ENCODE measurements at regions not wholly inside any gene's neighbourhood (a gene's known extent, or its start where the extent isn't known, plus 50 kb on each side); places are given as distances from the start of the nearest gene placed in this dataset.
"Not testable (repeated sequence)": the region's sequence is repeated elsewhere in the genome, so short reads cannot be mapped to it uniquely, and the experiment has no call there.

DNA sequence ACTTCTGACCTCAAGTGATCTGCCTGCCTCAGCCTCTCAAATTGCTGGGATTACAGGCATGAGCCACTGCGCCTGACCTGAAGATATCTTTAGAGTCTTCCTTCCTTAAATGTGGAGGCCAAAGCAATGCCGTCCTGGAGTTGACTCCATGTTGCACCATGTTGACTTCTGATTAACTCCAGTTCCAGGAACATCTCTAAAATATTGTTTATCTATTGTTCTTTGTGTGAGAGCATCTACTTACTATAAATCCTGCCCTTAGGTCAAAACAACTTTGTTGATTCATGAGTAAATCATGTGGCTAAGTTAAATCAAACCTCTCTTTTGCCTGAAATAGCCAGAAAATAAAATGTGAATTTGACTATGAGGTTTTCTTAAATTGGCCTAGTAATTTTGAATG lies 56.6 kb upstream of the CAPRIN1 start:
- Histone ChIP-seq H3K9ac (replicated peaks; ENCODE audit: extremely low read depth, insufficient read depth, low read length) (no peak overlapping the region), H2AFZ (ENCODE audit: low read depth, low read length) (no peak overlapping the region), H3K4me3 (replicated peaks in 1 of 3; ENCODE audit: insufficient read depth in 1 of 3, low read depth in 1 of 3, low read length in 3 of 3) (no peak overlapping the region), H3K4me1 (ENCODE audit: control insufficient read depth, extremely low read depth, insufficient read depth, low read length) (no peaks in the 10 kb centered on the region), H4K20me1 (replicated peaks; ENCODE audit: control insufficient read depth, extremely low read depth, insufficient read depth, low read length) (no peaks in the 10 kb centered on the region), H3K27ac (ENCODE audit: insufficient read depth, low read depth, low read length) (no peak overlapping the region), H3K36me3 (ENCODE audit: control insufficient read depth in 2 of 2, extremely low read depth in 1 of 2, insufficient read depth in 2 of 2, low read length in 2 of 2) (no peaks in the 10 kb centered on the region), H3K4me2 (ENCODE audit: insufficient read depth, low read length) (no peak overlapping the region), H3K9me3 (replicated peaks; ENCODE audit: control insufficient read depth, insufficient read depth, low read length) (no peaks in the 10 kb centered on the region), H3K9me1 (replicated peaks; ENCODE audit: control insufficient read depth, extremely low read depth, insufficient read depth, low read length) (no peaks in the 10 kb centered on the region), H3K27me3 (ENCODE audit: control insufficient read depth in 2 of 2, insufficient read depth in 2 of 2, low read length in 2 of 2) (peaks cover 17 to 20% of the 10 kb centered on the region in 2 experiments), H3K79me2 (ENCODE audit: control insufficient read depth, insufficient read depth, low read length) (no peaks in the 10 kb centered on the region)
- no peak for FAIRE-seq
- TF ChIP-seq POLR2AphosphoS5 (IDR thresholded peaks at IDR 0.05; ENCODE audit: insufficient read depth, low read depth, low read length) (no peak), GATA2 (IDR thresholded peaks at IDR 0.05; ENCODE audit: insufficient read depth, insufficient read length, low read depth, low read length) (no peak), MYC (IDR thresholded peaks at IDR 0.05; ENCODE audit: low read depth, low read length) (no peak), FOS (IDR thresholded peaks at IDR 0.05; ENCODE audit: borderline replicate concordance, insufficient read depth, low read length) (no peak), EZH2 (IDR thresholded peaks at IDR 0.05; ENCODE audit: borderline replicate concordance, low read depth, low read length, severe bottlenecking) (no peak), POLR2A (IDR thresholded peaks at IDR 0.05; ENCODE audit: low read depth, low read length) (no peak), JUN (IDR thresholded peaks at IDR 0.05; ENCODE audit: borderline replicate concordance, insufficient read depth, insufficient read length, low read depth) (no peak)
- TF ChIP-seq, protein P1, sequence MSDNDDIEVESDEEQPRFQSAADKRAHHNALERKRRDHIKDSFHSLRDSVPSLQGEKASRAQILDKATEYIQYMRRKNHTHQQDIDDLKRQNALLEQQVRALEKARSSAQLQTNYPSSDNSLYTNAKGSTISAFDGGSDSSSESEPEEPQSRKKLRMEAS (IDR thresholded peaks at IDR 0.05; ENCODE audit: insufficient read depth, insufficient read length): no peak
- TF ChIP-seq, protein P2, sequence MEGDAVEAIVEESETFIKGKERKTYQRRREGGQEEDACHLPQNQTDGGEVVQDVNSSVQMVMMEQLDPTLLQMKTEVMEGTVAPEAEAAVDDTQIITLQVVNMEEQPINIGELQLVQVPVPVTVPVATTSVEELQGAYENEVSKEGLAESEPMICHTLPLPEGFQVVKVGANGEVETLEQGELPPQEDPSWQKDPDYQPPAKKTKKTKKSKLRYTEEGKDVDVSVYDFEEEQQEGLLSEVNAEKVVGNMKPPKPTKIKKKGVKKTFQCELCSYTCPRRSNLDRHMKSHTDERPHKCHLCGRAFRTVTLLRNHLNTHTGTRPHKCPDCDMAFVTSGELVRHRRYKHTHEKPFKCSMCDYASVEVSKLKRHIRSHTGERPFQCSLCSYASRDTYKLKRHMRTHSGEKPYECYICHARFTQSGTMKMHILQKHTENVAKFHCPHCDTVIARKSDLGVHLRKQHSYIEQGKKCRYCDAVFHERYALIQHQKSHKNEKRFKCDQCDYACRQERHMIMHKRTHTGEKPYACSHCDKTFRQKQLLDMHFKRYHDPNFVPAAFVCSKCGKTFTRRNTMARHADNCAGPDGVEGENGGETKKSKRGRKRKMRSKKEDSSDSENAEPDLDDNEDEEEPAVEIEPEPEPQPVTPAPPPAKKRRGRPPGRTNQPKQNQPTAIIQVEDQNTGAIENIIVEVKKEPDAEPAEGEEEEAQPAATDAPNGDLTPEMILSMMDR (IDR thresholded peaks at IDR 0.05; ENCODE audit: extremely low read depth in 1 of 2, insufficient read depth in 1 of 2, low read depth in 1 of 2, low read length in 2 of 2): no peak
- CTCF ChIA-PET: interaction anchor here (0.9 to 1.0 kb wide), 2 partner anchors 69 to 187 kb away, joined by 3 read pairs; no protein-coding TSS in a partner anchor
- intact Hi-C loops (cut with micrococcal nuclease): no loop called here
- DNase-seq (ENCODE audit: low read depth, low spot score): no peak
- POLR2A ChIA-PET: no interaction called here
- dilution Hi-C loops (cut with MboI; ENCODE audit: extremely low pct_ligation_motif_present, low sequenced_read_pairs): no loop called here
- no TSS peak for BruUV-seq (replicated peaks)

DNA sequence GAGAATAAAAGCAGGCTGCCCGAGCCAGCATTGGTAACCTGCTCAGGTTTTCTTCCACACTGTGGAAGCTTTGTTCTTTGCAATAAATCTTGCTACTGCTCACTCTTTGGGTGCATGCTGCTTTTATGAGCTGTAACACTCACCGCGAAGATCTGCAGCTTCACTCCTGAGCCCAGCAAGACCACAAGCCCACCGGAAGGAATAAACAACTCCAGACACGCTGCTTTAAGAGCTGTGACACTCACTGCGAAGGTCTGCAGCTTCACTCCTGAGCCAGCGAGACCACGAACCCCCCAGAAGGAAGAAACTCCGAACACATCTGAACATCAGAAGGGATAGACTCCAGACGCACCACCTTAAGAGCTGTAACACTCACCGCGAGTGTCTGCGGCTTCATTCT lies 60.4 kb upstream of the CAPRIN1 start:
- H4K20me1 ChIP-seq (replicated peaks; ENCODE audit: control insufficient read depth, extremely low read depth, insufficient read depth, low read length); intact Hi-C loops (cut with micrococcal nuclease); DNase-seq (ENCODE audit: low read depth, low spot score); H3K4me2 ChIP-seq (ENCODE audit: insufficient read depth, low read length); H2AFZ ChIP-seq (ENCODE audit: low read depth, low read length); H3K36me3 ChIP-seq (ENCODE audit: control insufficient read depth in 2 of 2, extremely low read depth in 1 of 2, insufficient read depth in 2 of 2, low read length in 2 of 2); H3K9ac ChIP-seq (replicated peaks; ENCODE audit: extremely low read depth, insufficient read depth, low read length); BruUV-seq (replicated peaks); H3K9me3 ChIP-seq (replicated peaks; ENCODE audit: control insufficient read depth, insufficient read depth, low read length); dilution Hi-C loops (cut with MboI; ENCODE audit: extremely low pct_ligation_motif_present, low sequenced_read_pairs); H3K4me1 ChIP-seq (ENCODE audit: control insufficient read depth, extremely low read depth, insufficient read depth, low read length); H3K4me3 ChIP-seq (replicated peaks in 1 of 3; ENCODE audit: insufficient read depth in 1 of 3, low read depth in 1 of 3, low read length in 3 of 3); FAIRE-seq; POLR2A ChIA-PET; H3K9me1 ChIP-seq (replicated peaks; ENCODE audit: control insufficient read depth, extremely low read depth, insufficient read depth, low read length); H3K79me2 ChIP-seq (ENCODE audit: control insufficient read depth, insufficient read depth, low read length); H3K27ac ChIP-seq (ENCODE audit: insufficient read depth, low read depth, low read length); H3K27me3 ChIP-seq (ENCODE audit: control insufficient read depth in 2 of 2, insufficient read depth in 2 of 2, low read length in 2 of 2): not testable (repeated sequence)
- CTCF ChIA-PET: interaction anchor here (1.5 to 1.8 kb wide), 2 partner anchors 10 to 156 kb away, joined by 5 to 9 read pairs; no protein-coding TSS in a partner anchor

DNA sequence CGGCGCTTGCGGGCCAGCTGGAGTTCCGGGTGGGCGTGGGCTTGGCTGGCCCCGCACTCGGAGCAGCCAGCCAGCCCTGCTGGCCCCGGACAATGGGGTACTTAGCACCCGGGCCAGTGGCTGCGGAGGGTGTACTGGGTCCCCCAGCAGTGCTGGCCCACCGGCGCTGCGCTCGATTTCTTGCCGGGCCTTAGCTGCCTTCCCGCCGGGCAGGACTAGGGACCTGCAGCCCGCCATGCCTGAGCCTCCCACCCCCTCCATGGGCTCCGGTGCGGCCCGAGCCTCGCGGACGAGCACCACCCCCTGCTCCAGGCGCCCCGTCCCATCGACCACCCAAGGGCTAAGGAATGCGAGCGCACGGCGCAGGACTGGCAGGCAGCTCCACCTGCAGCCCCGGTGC lies 61.4 kb upstream of the CAPRIN1 start:
- ChIA-PET POLR2A (interaction anchor here (0.5 kb wide), 1 partner anchor 69 kb away, joined by 3 read pairs; no protein-coding TSS in a partner anchor), CTCF (interaction anchor here (3.7 kb wide), 1 partner anchor 9 kb away, joined by 74 read pairs; no protein-coding TSS in a partner anchor)
- intact Hi-C loops (cut with micrococcal nuclease); H3K9me3 ChIP-seq (replicated peaks; ENCODE audit: control insufficient read depth, insufficient read depth, low read length); H3K36me3 ChIP-seq (ENCODE audit: control insufficient read depth in 2 of 2, extremely low read depth in 1 of 2, insufficient read depth in 2 of 2, low read length in 2 of 2); DNase-seq (ENCODE audit: low read depth, low spot score); H4K20me1 ChIP-seq (replicated peaks; ENCODE audit: control insufficient read depth, extremely low read depth, insufficient read depth, low read length); H3K9me1 ChIP-seq (replicated peaks; ENCODE audit: control insufficient read depth, extremely low read depth, insufficient read depth, low read length); FAIRE-seq; H3K27me3 ChIP-seq (ENCODE audit: control insufficient read depth in 2 of 2, insufficient read depth in 2 of 2, low read length in 2 of 2); H2AFZ ChIP-seq (ENCODE audit: low read depth, low read length); H3K4me3 ChIP-seq (replicated peaks in 1 of 3; ENCODE audit: insufficient read depth in 1 of 3, low read depth in 1 of 3, low read length in 3 of 3); H3K4me1 ChIP-seq (ENCODE audit: control insufficient read depth, extremely low read depth, insufficient read depth, low read length); BruUV-seq (replicated peaks); H3K9ac ChIP-seq (replicated peaks; ENCODE audit: extremely low read depth, insufficient read depth, low read length); H3K79me2 ChIP-seq (ENCODE audit: control insufficient read depth, insufficient read depth, low read length); H3K4me2 ChIP-seq (ENCODE audit: insufficient read depth, low read length); dilution Hi-C loops (cut with MboI; ENCODE audit: extremely low pct_ligation_motif_present, low sequenced_read_pairs); H3K27ac ChIP-seq (ENCODE audit: insufficient read depth, low read depth, low read length): not testable (repeated sequence)
